HCT116 (cell line): ENCODE measurements at regions not wholly inside any gene's neighbourhood (a gene's known extent, or its start where the extent isn't known, plus 50 kb on each side); places are given as distances from the start of the nearest gene placed in this dataset.

Experiments used
- CTCF ChIP-seq, 3 experiments: fragments of 200-600 bp in 1 of 3; sonication (generic) in 1 of 3; IDR thresholded peaks in 2 of 3; conservative IDR thresholded peaks in 1 of 3; 2 replicates each; pipeline ENCODE4 v1.5.1; 2012 to 2017; ENCODE audit warnings: low read depth in 2 of 3, low read length in 2 of 3, antibody characterized with exemption in 1 of 3, borderline replicate concordance in 1 of 3, control low read depth in 1 of 3, mild to moderate bottlenecking in 1 of 3, mixed read lengths in 1 of 3, mixed run types in 1 of 3, moderate library complexity in 1 of 3; ENCODE audit not compliant: insufficient read depth in 1 of 3
- ZBTB33 ChIP-seq: IDR thresholded peaks from 2 replicates; pipeline ENCODE4 v1.6.1; 2011; ENCODE audit warnings: mild to moderate bottlenecking, low read length, moderate library complexity; ENCODE audit not compliant: insufficient replicate concordance; ENCODE audit errors: extremely low read depth
- ZFX ChIP-seq: fragments of 450-650 bp; IDR thresholded peaks from 2 replicates; pipeline ENCODE4 v1.6.1; 2017

DNA sequence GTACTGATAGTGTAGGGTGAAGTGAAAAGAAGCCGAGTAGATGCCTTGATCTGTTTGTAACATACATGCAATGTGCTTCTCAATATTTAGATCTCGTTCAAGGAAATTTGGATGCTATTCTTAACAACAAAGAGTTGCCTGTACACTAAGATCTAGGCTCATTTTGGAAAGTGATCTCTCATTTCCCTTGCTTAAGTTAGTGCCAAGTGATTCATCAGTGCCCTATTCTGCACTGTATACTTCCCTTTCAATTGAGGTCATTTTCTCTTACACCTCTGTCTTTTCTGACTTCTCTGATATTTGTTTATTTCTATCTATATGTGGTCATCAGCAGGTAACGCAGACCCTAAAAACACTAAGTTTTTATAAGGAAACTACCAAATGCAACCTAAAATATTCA is 528.6 kb upstream of the PTPRD start:
- TF ChIP-seq CTCF (IDR thresholded peaks at IDR 0.05 in 2 of 3, conservative IDR thresholded peaks at IDR 0.05 in 1 of 3; ENCODE audit: borderline replicate concordance in 1 of 3, insufficient read depth in 1 of 3, low read depth in 2 of 3, low read length in 2 of 3) (no peak), ZBTB33 (no peak), ZFX (no peak)
